Superior temporal gyrus (tissue), 1 donor: ENCODE measurements at regions not wholly inside any gene's neighbourhood (a gene's known extent, or its start where the extent isn't known, plus 50 kb on each side); places are given as distances from the start of the nearest gene placed in this dataset.

Experiments
- DNase-seq: peaks from one replicate; pipeline ENCODE4 v3.0.0-alpha.2; 2016; ENCODE audit errors: extremely low spot score

GRCh38 chr7:52980129-52980528 is 55.3 kb upstream of the POM121L12 start:
- DNase-seq = no peak

- DNase-seq = no peak
These were observed 62.3 kb upstream of the POM121L12 start for GRCh38 chr7:52973126-52973525.

- DNase-seq = no peak
These were observed 72.9 kb upstream of the POM121L12 start for GRCh38 chr7:52962402-52963076.

DNA sequence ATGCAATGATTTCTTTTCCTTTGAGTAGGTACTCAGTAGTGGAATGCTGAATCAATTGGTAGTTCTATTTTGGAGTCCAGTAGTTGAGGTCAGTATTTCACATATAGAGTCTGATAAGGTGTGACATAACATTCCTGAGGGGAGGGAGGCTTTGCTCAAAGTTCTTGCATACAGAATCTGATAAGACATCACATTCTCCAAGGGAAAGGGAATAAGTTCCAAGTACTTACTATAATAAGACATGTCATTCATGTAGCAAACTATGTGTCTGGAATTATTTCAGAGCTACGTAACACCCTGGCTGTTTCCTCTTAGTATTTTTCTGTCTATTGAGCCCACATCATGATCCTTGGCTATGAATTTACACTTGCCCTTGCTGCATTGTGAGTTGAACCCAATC is 74.3 kb upstream of the POM121L12 start:
- no peak for DNase-seq

DNA sequence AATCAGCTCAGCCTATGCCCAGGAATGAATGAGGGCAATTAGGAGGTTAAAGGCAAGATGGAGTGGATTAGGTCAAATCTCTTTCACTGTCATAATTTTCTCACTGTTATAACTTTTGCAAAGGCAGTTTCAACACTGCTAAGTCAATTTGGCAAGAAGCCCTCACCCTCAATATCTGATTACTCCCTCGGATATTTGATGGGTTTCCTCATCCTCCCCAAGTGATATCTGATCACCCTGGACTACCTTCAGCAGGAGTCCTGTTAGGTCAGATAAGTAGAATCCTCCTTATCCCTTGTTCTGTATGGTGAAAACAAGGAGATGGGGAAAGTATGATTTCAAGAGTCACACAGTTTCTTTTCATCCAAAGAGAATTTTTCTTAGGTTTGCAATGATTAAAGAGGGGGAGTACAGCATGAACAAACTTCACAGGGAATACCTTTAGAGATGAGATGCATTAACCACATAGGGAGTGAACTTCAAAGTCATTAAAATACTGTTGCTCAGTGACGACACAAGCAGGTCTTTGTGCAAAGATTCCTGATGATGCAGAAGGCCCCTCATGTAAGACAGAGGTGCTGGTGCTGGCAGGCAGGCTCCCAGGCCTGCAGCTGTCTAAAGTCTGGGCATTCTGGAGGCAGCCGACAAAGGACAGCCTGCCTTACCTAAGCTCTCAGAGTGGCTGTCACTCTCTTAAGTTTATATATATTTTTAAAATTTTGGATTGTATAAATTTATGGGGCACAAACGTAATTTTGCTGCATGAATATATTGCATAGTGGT is 75.4 kb upstream of the POM121L12 start:
- DNase-seq = no peak

DNA sequence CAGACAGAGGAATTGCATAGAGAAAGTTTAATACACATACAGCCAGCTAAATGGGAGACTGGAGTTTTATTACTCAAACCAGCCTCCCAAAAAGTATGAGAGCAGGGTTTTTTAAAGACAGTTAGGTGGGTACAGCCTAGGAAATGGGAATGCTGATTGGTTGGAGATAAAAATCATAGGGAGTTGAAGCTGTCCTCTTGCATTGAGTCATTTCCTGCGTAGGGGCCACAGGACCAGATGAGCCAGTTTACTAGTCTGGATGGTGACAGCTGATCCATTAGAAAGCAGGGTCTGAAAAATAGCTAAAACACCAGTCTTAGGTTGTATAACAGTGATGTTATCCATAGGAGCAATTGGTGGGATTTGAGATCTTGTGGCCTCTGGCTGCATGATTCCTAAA is 76.1 kb upstream of the POM121L12 start:
- DNase-seq = no peak

DNA sequence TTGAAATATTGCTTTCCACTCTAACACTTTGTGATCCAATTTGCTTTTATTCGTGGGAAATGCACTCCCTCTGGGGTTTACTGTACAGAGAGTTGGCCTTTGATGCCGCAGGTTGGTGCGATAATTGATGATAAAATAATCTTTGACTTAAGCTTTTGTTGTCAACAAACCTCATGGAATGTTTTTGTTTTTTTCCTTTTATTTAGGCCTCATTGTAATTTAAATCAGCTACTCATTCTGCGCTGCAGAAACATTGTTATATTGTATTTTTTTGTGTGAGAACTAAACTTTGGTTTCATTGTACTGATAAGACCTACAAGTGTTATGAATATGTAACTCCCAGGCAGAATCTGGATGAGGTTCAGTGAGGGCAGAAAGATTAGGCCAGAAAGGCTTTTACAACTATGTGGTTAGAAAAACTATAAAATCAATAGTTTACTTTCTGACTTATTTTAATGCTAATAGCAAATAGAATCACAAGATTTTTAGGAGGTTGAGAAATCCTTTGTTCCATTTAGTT is 76.8 kb upstream of the POM121L12 start:
- DNase-seq = no peak

GRCh38 chr7:52956379-52956915 is 79.0 kb upstream of the POM121L12 start:
- no peak for DNase-seq

DNA sequence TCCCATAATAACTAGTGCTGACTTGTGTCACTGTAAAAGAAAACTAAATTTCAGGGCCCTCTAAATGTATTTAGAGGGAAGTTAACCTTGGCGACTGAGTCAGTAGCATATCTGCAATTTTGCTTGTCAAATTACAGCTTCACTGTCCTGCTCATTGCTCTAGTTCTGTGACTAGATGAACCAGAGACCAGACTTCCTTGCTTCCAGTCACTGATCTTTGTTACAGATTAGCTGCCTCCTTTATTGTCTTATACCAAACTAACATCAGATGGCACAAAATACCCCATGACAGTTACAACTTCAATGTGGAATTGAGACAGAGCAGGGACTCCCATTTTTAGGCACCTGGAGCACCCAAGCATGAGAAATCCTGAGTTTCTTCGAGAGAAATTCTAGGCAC is 79.9 kb upstream of the POM121L12 start:
- no peak for DNase-seq

DNA sequence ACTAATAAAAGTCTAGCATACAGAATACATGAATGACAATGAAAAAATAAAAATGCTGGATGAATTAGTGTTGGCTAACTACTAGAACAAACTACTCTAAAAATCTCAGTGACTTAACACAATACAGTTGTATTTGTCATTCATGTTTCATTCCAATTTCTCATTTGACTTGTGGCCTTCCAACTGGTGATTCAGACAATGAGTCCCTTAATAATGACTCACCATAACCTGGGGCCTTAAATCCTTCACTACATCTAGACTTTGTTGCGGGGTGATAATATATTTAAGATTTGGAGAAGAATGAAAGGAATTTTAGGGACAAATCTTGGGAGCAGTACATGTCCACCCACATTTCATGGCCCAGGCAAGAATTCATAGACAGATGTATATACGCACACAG is 90.5 kb upstream of the POM121L12 start:
- DNase-seq = no peak

DNA sequence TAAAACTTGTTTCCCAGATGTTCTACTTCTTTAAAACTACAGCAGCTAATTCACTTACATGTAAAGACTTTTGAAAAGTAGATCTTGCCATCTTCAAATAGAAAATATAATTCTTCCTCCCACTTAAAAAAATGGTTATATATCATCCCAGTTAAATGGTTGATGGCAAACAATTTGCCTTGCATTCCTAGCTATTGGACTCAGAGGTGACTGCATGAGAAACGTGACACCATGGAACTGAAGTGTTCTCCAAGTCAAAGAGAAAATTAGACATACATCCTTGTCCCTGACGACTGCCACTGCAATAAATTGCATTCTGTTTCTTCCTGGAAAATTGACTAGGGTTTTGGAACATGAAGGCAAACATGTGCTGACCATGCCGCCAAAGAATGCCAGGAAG is 95.0 kb upstream of the POM121L12 start:
- DNase-seq = no peak

GRCh38 chr7:52938455-52939133 is 96.8 kb upstream of the POM121L12 start:
- no peak for DNase-seq

DNA sequence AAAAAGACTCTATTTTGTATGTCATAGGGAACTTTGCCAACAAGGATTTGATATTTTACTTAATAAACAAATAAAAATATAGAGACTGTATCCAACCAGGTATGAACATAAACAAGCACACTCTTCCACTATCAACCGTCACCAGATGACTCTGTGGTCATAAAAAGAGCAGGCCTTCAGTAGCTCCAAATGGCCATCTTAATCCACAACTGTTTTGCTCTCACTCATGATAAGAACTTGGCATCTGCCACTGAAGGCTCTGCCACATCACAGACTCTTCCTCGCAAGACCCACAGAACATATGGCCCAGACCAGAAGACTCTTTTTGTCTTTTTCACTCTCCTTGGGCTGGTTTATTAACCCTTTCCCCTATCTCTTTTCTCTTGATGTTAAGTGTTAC is 98.7 kb upstream of the POM121L12 start:
- no peak for DNase-seq

DNA sequence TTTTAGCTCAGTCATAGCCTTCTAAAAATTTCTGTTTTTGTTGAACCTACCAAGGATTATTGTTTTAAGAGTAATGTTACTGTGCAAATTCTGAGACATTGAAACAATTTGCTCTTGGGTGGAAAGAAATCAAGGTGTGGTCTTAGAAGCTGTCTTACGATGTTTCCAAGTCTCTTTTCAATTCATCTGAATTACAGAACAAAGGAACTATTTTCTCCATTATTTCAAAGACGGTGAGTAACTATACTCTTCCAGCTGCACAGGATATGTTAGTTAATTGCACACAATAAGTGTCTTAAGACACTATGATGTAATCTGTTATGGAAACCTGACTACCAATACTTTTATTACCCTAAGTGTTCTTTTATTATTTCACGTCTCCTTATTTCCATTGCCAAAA is 106.8 kb upstream of the POM121L12 start:
- no peak for DNase-seq

GRCh38 chr7:52925332-52925731 is 110.1 kb upstream of the POM121L12 start:
- DNase-seq = no peak

- DNase-seq = no peak
These were observed 114.5 kb upstream of the POM121L12 start for GRCh38 chr7:52920977-52921376.

- DNase-seq = no peak
These were observed 117.4 kb upstream of the POM121L12 start for GRCh38 chr7:52917982-52918578.

DNA sequence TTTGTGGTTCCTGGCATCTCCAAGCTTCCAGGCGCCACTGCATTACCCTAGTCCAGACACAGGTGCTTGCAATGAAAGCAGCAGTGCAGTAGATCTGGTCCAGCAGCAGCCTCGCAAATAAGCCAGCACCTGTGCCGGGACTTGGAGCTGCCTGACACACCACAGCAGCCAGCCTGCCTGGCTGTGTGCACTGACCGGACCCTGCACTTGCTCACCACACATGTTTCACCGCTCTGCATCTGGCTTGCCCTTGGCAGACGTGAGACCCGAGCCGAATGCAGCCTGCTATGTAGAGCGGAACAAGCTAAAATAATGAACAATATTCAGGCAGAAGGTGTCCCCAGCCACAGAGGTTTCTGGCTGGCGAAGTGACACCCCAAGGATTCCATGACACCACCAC is 123.6 kb upstream of the POM121L12 start:
- DNase-seq = no peak

- DNase-seq = no peak
These were observed 124.1 kb upstream of the POM121L12 start for GRCh38 chr7:52911326-52911725.

DNA sequence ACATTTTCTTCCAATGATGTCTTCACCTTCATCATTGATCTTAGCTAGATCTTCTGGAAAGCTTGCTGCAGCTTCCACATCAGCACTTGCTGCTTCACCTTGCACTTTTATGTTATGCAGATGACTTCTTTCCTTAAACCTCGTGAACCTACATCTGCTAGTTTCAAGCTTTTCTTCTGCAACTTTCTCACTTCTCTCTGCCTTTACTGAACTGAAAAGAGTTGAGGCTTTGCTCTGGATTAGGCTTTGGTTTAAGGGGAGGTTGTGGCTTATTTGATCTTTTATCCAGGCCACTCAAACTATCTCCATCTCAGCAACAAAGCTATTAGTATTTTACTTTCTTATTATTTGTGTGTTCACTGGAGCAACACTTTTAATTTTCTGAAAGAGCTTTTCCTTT is 125.5 kb upstream of the POM121L12 start:
- no peak for DNase-seq

GRCh38 chr7:52909131-52909530 is 126.3 kb upstream of the POM121L12 start:
- no peak for DNase-seq

- no peak for DNase-seq
These were observed 137.7 kb upstream of the POM121L12 start for GRCh38 chr7:52897713-52898112.
